B cell (primary cell): ENCODE measurements at regions not wholly inside any gene's neighbourhood (a gene's known extent, or its start where the extent isn't known, plus 50 kb on each side); places are given as distances from the start of the nearest gene placed in this dataset.

Experiments
- ATAC-seq: fragments of 200-7000 bp; cut with Tn5 transposase; one replicate; pipeline ENCODE4 v1.10.0; 2021; ENCODE audit warnings: low read depth, mild to moderate bottlenecking, moderate number of reproducible peaks, moderate library complexity
- CTCF ChIA-PET: fragments of 350-600 bp; sonication (Branson Sonifier 250); formaldehyde crosslinking; loops from one replicate; lab custom pipeline; 2021; ENCODE audit warnings: antibody characterized with exemption, inconsistent platforms; lab: Charles Lee
- POLR2A ChIA-PET: fragments of 350-600 bp; sonication (Branson Sonifier 250); formaldehyde crosslinking; loops from one replicate; lab custom pipeline; 2021; ENCODE audit warnings: antibody characterized with exemption; lab: Charles Lee
- DNase-seq: peaks from one replicate; pipeline ENCODE4 v3.0.0; 2013
- H2AFZ ChIP-seq: 2 replicates; pipeline ENCODE4 v1.6.1; 2012; ENCODE audit warnings: mild to moderate bottlenecking, low read depth, low read length; ENCODE audit not compliant: insufficient read depth, poor library complexity, severe bottlenecking
- H3K27ac ChIP-seq, 2 donors: 1 replicate in 1 of 2; 2 replicates in 1 of 2; pipeline ENCODE4 v1.5.1; 2012 to 2013; ENCODE audit warnings: low read length in 2 of 2, mild to moderate bottlenecking in 2 of 2, moderate library complexity in 1 of 2
- H3K27me3 ChIP-seq, 4 experiments: fragments of 200-600 bp in 1 of 4; sonication (generic) in 1 of 4; replicated peaks in 1 of 4; 1 replicate in 2 of 4; 2 replicates in 2 of 4; pipeline versions ENCODE4 v1.6.1 to v1.7.0; 2013 to 2016; ENCODE audit warnings: low read length in 3 of 4, mild to moderate bottlenecking in 2 of 4, mixed read lengths in 1 of 4, moderate library complexity in 1 of 4; ENCODE audit not compliant: insufficient read depth in 4 of 4, control insufficient read depth in 3 of 4; ENCODE audit errors: control extremely low read depth in 1 of 4
- H3K36me3 ChIP-seq, 2 experiments: replicated peaks in 1 of 2; 1 replicate in 1 of 2; 2 replicates in 1 of 2; pipeline versions ENCODE4 v1.6.1 to v1.7.1; 2013; ENCODE audit warnings: low read length in 1 of 2; ENCODE audit not compliant: insufficient read depth in 2 of 2, control insufficient read depth in 1 of 2; ENCODE audit errors: control extremely low read depth in 1 of 2, extremely low read depth in 1 of 2
- H3K4me1 ChIP-seq, 2 donors: fragments of 200-600 bp in 1 of 2; sonication (generic) in 1 of 2; 1 replicate in 1 of 2; 2 replicates in 1 of 2; pipeline versions ENCODE4 v1.5.1 to v1.6.1; 2013 to 2017; ENCODE audit warnings: low read length in 2 of 2; ENCODE audit not compliant: control insufficient read depth in 2 of 2, insufficient read depth in 2 of 2
- H3K4me2 ChIP-seq: replicated peaks from 2 replicates; pipeline ENCODE3; 2012; ENCODE audit warnings: mild to moderate bottlenecking, low read depth, low read length; ENCODE audit not compliant: poor library complexity, severe bottlenecking
- H3K4me3 ChIP-seq, 5 experiments: fragments of 200-600 bp in 1 of 5; sonication (generic) in 1 of 5; 1 replicate in 3 of 5; 2 replicates in 2 of 5; pipeline versions ENCODE4 v1.5.1 to v1.7.0; 2011 to 2016; ENCODE audit warnings: low read length in 4 of 5, mild to moderate bottlenecking in 4 of 5, low read depth in 2 of 5, control low read depth in 1 of 5, moderate library complexity in 1 of 5; ENCODE audit not compliant: insufficient read depth in 1 of 5; ENCODE audit errors: control extremely low read depth in 1 of 5, extremely low read depth in 1 of 5
- H3K79me2 ChIP-seq: fragments of 200-600 bp; sonication (generic); one replicate; pipeline ENCODE4 v1.6.0; 2016; ENCODE audit warnings: low read length; ENCODE audit not compliant: control insufficient read depth, insufficient read depth
- H3K9ac ChIP-seq: fragments of 200-600 bp; sonication (generic); 2 replicates; pipeline ENCODE4 v1.6.1; 2017; ENCODE audit warnings: mild to moderate bottlenecking, low read length, moderate library complexity
- H3K9me3 ChIP-seq, 3 donors: one replicate each; pipeline versions ENCODE4 v1.6.1 to v1.7.1; 2013; ENCODE audit warnings: low read length in 2 of 3; ENCODE audit not compliant: control insufficient read depth in 2 of 3, insufficient read depth in 1 of 3; ENCODE audit errors: control extremely low read depth in 1 of 3
- H4K20me1 ChIP-seq: 2 replicates; pipeline ENCODE4 v1.6.0; 2012; ENCODE audit warnings: mild to moderate bottlenecking, low read length; ENCODE audit not compliant: insufficient read depth, control insufficient read depth, poor library complexity, severe bottlenecking
- H3K27ac Mint-ChIP-seq: one replicate; pipeline ENCODE4 v1.8.0; 2021; ENCODE audit warnings: mixed read lengths
- H3K27me3 Mint-ChIP-seq: one replicate; pipeline ENCODE4 v1.8.0; 2021; ENCODE audit warnings: mixed read lengths
- H3K4me1 Mint-ChIP-seq: one replicate; pipeline ENCODE4 v1.8.0; 2021; ENCODE audit warnings: mixed read lengths
- H3K4me3 Mint-ChIP-seq: one replicate; pipeline ENCODE4 v1.8.0; 2021; ENCODE audit warnings: mixed read lengths
- H3K9me3 Mint-ChIP-seq: one replicate; pipeline ENCODE4 v1.8.0; 2022; ENCODE audit warnings: mixed read lengths; ENCODE audit not compliant: insufficient read depth
- EZH2 ChIP-seq: IDR thresholded peaks from 2 replicates; pipeline ENCODE4 v1.6.1; 2012; ENCODE audit warnings: borderline replicate concordance, low read depth, mild to moderate bottlenecking, moderate library complexity, low read length; ENCODE audit not compliant: insufficient read depth, poor library complexity, severe bottlenecking
- WGBS: methylation state at CpG from one replicate; pipeline ENCODE4 v1.1.5; 2013; ENCODE audit warnings: missing lambda C conversion rate; ENCODE audit not compliant: insufficient coverage; 5-methylcytosine and 5-hydroxymethylcytosine counted together
- intact Hi-C: fragments of 100-400 bp; cut with micrococcal nuclease; formaldehyde crosslinking; loops from one replicate; pipeline ENCODE4 v1.10.0; 2022
- TF ChIP-seq, protein P1 (sequence below): fragments of 200-600 bp; IDR thresholded peaks from one replicate; pipeline ENCODE4 v1.8.0; 2022; ENCODE audit warnings: antibody characterized with exemption, mild to moderate bottlenecking

DNA sequence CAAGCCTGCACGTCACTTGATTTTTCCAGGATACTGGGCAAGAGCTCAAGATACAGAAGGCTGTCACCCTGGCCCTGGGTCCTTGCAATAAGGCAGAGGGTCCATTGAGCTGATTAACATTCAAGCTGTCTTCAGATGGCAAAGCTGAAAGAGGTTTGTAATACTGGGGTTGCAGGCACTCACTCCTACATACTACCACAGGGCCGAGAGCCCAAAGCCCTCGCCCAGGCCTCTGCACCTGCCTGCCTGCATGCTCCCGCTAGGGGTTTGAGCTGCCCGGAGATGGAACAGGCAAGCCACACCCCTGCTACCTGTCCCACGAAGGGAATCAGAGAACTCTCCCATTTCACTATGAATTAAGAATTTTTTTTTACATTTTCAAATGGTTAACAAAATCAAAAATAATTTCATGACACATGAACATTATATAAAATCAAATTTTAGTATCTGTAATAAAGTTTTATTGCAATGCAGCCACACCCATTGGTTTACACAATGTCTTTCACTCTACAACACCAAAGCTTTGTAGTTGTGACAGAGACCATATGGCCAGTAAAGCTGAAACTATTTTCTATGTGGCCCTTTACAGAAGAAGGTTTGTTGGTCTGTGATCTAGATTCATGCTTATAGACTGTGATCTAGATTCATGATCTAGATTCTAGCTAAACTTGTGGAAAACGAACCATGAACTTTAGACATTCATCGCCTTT, 530.4 kb upstream of the IGFBP7 start:
- H3K9me3 ChIP-seq = peaks cover 0 to 3% (median 0%) of the 10 kb centered on the region in 3 donors
- no peak overlapping the region for H3K4me3 ChIP-seq
- Mint-ChIP-seq H3K27ac (no peak overlapping the region), H3K4me3 (no peak overlapping the region), H3K9me3 (no peaks in the 10 kb centered on the region), H3K27me3 (no peaks in the 10 kb centered on the region), H3K4me1 (no peaks in the 10 kb centered on the region)
- no peaks in the 10 kb centered on the region for H3K79me2 ChIP-seq
- TF ChIP-seq, protein P1, sequence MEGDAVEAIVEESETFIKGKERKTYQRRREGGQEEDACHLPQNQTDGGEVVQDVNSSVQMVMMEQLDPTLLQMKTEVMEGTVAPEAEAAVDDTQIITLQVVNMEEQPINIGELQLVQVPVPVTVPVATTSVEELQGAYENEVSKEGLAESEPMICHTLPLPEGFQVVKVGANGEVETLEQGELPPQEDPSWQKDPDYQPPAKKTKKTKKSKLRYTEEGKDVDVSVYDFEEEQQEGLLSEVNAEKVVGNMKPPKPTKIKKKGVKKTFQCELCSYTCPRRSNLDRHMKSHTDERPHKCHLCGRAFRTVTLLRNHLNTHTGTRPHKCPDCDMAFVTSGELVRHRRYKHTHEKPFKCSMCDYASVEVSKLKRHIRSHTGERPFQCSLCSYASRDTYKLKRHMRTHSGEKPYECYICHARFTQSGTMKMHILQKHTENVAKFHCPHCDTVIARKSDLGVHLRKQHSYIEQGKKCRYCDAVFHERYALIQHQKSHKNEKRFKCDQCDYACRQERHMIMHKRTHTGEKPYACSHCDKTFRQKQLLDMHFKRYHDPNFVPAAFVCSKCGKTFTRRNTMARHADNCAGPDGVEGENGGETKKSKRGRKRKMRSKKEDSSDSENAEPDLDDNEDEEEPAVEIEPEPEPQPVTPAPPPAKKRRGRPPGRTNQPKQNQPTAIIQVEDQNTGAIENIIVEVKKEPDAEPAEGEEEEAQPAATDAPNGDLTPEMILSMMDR = no peak
- no peak for TF ChIP-seq EZH2
- H3K36me3 ChIP-seq = no peaks in the 10 kb centered on the region
- ATAC-seq (no peak), DNase-seq (no peak)
- WGBS = 95% methylated on average over 7 of the region's 8 CpGs
- H4K20me1 ChIP-seq = no peaks in the 10 kb centered on the region
- no peaks in the 10 kb centered on the region for H3K4me1 ChIP-seq
- no peak overlapping the region for H3K9ac ChIP-seq
- no peaks in the 10 kb centered on the region for H3K27me3 ChIP-seq
- POLR2A ChIA-PET = no interaction called here
- H3K27ac ChIP-seq = no peak overlapping the region
- H3K4me2 ChIP-seq = no peak overlapping the region
- no peak overlapping the region for H2AFZ ChIP-seq
- CTCF ChIA-PET = interaction anchor here (1.1 kb wide), 1 partner anchor 10 kb away, joined by 3 read pairs; no protein-coding TSS in a partner anchor
- intact Hi-C loops = no loop called here

DNA sequence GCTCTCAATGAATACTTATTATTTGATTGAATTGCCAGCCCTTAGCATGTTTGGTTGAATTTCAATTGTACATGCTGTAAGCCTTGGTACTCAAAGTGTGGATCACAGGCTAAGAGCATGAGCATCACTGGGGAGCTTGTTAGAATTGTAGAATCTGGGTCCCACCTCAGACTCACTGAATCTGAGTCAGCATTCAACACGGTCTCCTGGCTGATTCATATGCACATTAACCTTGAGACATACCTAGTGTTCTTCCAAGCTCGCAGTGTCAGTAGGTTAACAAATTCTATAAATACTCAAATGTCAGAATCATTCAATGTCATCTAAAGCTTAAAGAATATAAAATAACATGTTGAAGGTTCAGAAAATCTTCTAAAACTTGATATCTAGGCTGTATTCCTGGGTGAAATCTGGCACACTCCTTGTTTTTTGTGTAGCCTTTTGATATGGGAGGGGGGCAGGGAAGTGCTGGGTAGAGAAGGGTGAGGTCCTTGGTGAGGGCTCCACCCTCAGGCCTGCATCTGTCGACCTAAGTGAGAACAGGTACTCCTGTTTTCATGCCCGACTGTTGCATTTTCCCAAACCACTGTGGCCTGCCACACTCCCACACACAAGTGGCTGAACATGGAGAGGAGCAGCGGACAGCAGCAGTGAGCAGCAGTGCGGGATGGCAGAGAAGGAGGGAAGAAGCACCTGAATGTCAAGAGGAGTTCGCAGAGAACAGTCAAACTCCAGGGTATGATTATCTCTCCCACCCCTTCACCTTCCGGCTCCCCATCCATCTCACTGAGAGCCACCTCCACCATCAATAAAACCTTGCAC, 529.6 kb upstream of the IGFBP7 start:
- no peak for ATAC-seq
- Histone ChIP-seq H3K9ac (no peak overlapping the region), H3K4me2 (no peak overlapping the region), H3K4me1 (no peaks in the 10 kb centered on the region), H3K4me3 (no peak overlapping the region), H2AFZ (no peak overlapping the region), H3K79me2 (no peaks in the 10 kb centered on the region), H3K27me3 (no peaks in the 10 kb centered on the region), H3K9me3 (peaks cover 0 to 3% (median 0%) of the 10 kb centered on the region in 3 donors), H3K36me3 (no peaks in the 10 kb centered on the region), H4K20me1 (no peaks in the 10 kb centered on the region), H3K27ac (no peak overlapping the region)
- CTCF ChIA-PET = interaction anchor here (1.1 kb wide), 1 partner anchor 11 kb away, joined by 3 read pairs; no protein-coding TSS in a partner anchor
- Mint-ChIP-seq H3K27ac (no peak overlapping the region), H3K4me3 (no peak overlapping the region), H3K9me3 (no peaks in the 10 kb centered on the region), H3K27me3 (no peaks in the 10 kb centered on the region), H3K4me1 (no peaks in the 10 kb centered on the region)
- intact Hi-C loops = no loop called here
- WGBS = 72% methylated on average over 6 of the region's 8 CpGs
- TF ChIP-seq, protein P1 = no peak
- TF ChIP-seq EZH2 = no peak
- DNase-seq = no peak
- POLR2A ChIA-PET = no interaction called here
